Stimulated activated CD4-positive, alpha-beta T cell treated with anti-CD3 and anti-CD28 coated beads, TNF-alpha, amount 100 ng/mL, for 4 hours (primary cell): ENCODE measurements at regions not wholly inside any gene's neighbourhood (a gene's known extent, or its start where the extent isn't known, plus 50 kb on each side); places are given as distances from the start of the nearest gene placed in this dataset.
"Not testable (repeated sequence)": the region's sequence is repeated elsewhere in the genome, so short reads cannot be mapped to it uniquely, and the experiment has no call there.

Experiments
- DNase-seq, 3 experiments: peaks; one replicate each; pipeline ENCODE4 v3.0.0-alpha.2; 2020; ENCODE audit warnings: low read depth in 3 of 3

GRCh38 chr15:92804610-92804936 lies 95.6 kb upstream of the CHD2 start:
- DNase-seq = not testable (repeated sequence)

- no peak for DNase-seq
Observed at GRCh38 chr15:92805080-92805690, 94.9 kb upstream of the CHD2 start.

- not testable (repeated sequence) for DNase-seq
Observed at GRCh38 chr15:92806171-92806570, 94.0 kb upstream of the CHD2 start.

GRCh38 chr15:92806763-92807162 lies 93.4 kb upstream of the CHD2 start:
- DNase-seq = no peak

GRCh38 chr15:92807971-92808571 lies 92.1 kb upstream of the CHD2 start:
- DNase-seq = no peak

GRCh38 chr15:92808598-92809063 lies 91.5 kb upstream of the CHD2 start:
- peak in 1 of 3 experiments; percentile 33 for DNase-seq

- DNase-seq = peak; percentile 94 to 97 (median 96)
Observed at GRCh38 chr15:92809064-92809879, 90.9 kb upstream of the CHD2 start.

GRCh38 chr15:92809880-92810361 lies 90.2 kb upstream of the CHD2 start:
- no peak for DNase-seq

- DNase-seq = no peak
Observed at GRCh38 chr15:92810418-92811138, 89.5 kb upstream of the CHD2 start.

GRCh38 chr15:92811148-92811913 lies 88.8 kb upstream of the CHD2 start:
- DNase-seq = no peak

- DNase-seq = no peak
Observed at GRCh38 chr15:92812271-92812670, 87.9 kb upstream of the CHD2 start.

- no peak for DNase-seq
Observed at GRCh38 chr15:92813485-92813884, 86.6 kb upstream of the CHD2 start.

GRCh38 chr15:92817339-92817886 lies 82.7 kb upstream of the CHD2 start:
- no peak for DNase-seq

- DNase-seq = no peak
Observed at GRCh38 chr15:92818651-92819277, 81.4 kb upstream of the CHD2 start.

GRCh38 chr15:92819278-92820235 lies 80.6 kb upstream of the CHD2 start:
- DNase-seq = no peak

- DNase-seq = peak; percentile 74 to 75 (median 74)
Observed at GRCh38 chr15:92820236-92821021, 79.7 kb upstream of the CHD2 start.

GRCh38 chr15:92821491-92822116 lies 78.5 kb upstream of the CHD2 start:
- DNase-seq = no peak
